ENCODE measurements at regions not wholly inside any gene's neighbourhood (a gene's known extent, or its start where the extent isn't known, plus 50 kb on each side); places are given as distances from the start of the nearest gene placed in this dataset.
A peak's percentile ranks its signal among the peaks of the same experiment; 100 is the strongest.
"Not testable (repeated sequence)": the region's sequence is repeated elsewhere in the genome, so short reads cannot be mapped to it uniquely, and the experiment has no call there.

GRCh38 chr3:144749536-144750253 lies 778.1 kb downstream of the DIPK2A start:
- not testable (repeated sequence) for DNase-seq (ENCODE audit: low spot score)

GRCh38 chr3:144754076-144754783 lies 782.6 kb downstream of the DIPK2A start:
- DNase-seq (ENCODE audit: low spot score) = no peak

- DNase-seq (ENCODE audit: low spot score) = no peak
Observed at GRCh38 chr3:144756704-144757440, 785.2 kb downstream of the DIPK2A start.

- no peak for DNase-seq (ENCODE audit: low spot score)
Observed at GRCh38 chr3:144760831-144761230, 789.2 kb downstream of the DIPK2A start.

- DNase-seq (ENCODE audit: low spot score) = no peak
Observed at GRCh38 chr3:144762091-144762490, 790.5 kb downstream of the DIPK2A start.

GRCh38 chr3:144763878-144764454 lies 792.3 kb downstream of the DIPK2A start:
- DNase-seq (ENCODE audit: low spot score) = no peak

GRCh38 chr3:144770281-144770680 lies 798.7 kb downstream of the DIPK2A start:
- no peak for DNase-seq (ENCODE audit: low spot score)

GRCh38 chr3:144770915-144771351 lies 799.3 kb downstream of the DIPK2A start:
- peak; percentile 90 for DNase-seq (ENCODE audit: low spot score)

GRCh38 chr3:144771381-144771870 lies 799.8 kb downstream of the DIPK2A start:
- no peak for DNase-seq (ENCODE audit: low spot score)

GRCh38 chr3:144772372-144772771 lies 800.7 kb downstream of the DIPK2A start:
- DNase-seq (ENCODE audit: low spot score) = no peak

- DNase-seq (ENCODE audit: low spot score) = no peak
Observed at GRCh38 chr3:144773350-144773749, 801.7 kb downstream of the DIPK2A start.

- no peak for DNase-seq (ENCODE audit: low spot score)
Observed at GRCh38 chr3:144774897-144775296, 803.3 kb downstream of the DIPK2A start.

GRCh38 chr3:144775551-144775950 lies 803.9 kb downstream of the DIPK2A start:
- peak; percentile 54 for DNase-seq (ENCODE audit: low spot score)

GRCh38 chr3:144777906-144778305 lies 806.3 kb downstream of the DIPK2A start:
- no peak for DNase-seq (ENCODE audit: low spot score)

- no peak for DNase-seq (ENCODE audit: low spot score)
Observed at GRCh38 chr3:144791034-144791433, 819.4 kb downstream of the DIPK2A start.

GRCh38 chr3:144801890-144802289 lies 830.3 kb downstream of the DIPK2A start:
- DNase-seq (ENCODE audit: low spot score) = no peak

- DNase-seq (ENCODE audit: low spot score) = no peak
Observed at GRCh38 chr3:144809380-144809779, 837.8 kb downstream of the DIPK2A start.

- no peak for DNase-seq (ENCODE audit: low spot score)
Observed at GRCh38 chr3:144810160-144810559, 838.5 kb downstream of the DIPK2A start.

GRCh38 chr3:144815655-144816054 lies 844.0 kb downstream of the DIPK2A start:
- no peak for DNase-seq (ENCODE audit: low spot score)

- DNase-seq (ENCODE audit: low spot score) = no peak
Observed at GRCh38 chr3:144816323-144816722, 844.7 kb downstream of the DIPK2A start.

- no peak for DNase-seq (ENCODE audit: low spot score)
Observed at GRCh38 chr3:144818973-144819372, 847.4 kb downstream of the DIPK2A start.

- DNase-seq (ENCODE audit: low spot score) = not testable (repeated sequence)
Observed at GRCh38 chr3:144820232-144820631, 848.6 kb downstream of the DIPK2A start.
